ENCODE measurements at regions not wholly inside any gene's neighbourhood (a gene's known extent, or its start where the extent isn't known, plus 50 kb on each side); places are given as distances from the start of the nearest gene placed in this dataset.
"Not testable (repeated sequence)": the region's sequence is repeated elsewhere in the genome, so short reads cannot be mapped to it uniquely, and the experiment has no call there.

- H3K27me3 Mint-ChIP-seq, result peaks cover 2% of the 10 kb centered on the region
- H3K27ac Mint-ChIP-seq, result no peak overlapping the region
- no peak overlapping the region for H3K4me3 Mint-ChIP-seq
- H3K36me3 Mint-ChIP-seq, result no peaks in the 10 kb centered on the region
- H3K4me1 Mint-ChIP-seq, result no peaks in the 10 kb centered on the region
- H3K9me3 Mint-ChIP-seq, result no peaks in the 10 kb centered on the region
Observed at GRCh38 chr15:95131131-95131556, 899.8 kb downstream of the MCTP2 start.

DNA sequence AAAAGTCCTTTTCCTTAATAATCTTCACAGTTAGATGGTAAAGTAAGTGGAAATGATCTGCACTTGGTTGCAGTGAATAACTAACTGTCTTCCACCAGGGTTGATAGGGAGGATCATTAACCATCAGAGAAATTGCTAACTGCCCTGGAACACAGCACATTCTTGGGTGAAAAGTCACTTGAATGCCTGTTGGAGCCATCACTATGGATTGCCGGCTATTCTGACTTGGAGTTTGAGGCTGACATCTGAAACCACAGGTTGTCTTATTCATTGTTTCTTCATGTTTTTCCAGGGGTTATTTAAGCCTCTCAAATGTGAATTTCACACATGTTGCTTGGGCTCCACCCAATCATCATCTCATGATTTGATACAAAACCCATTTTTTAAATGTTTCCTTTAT lies 901.4 kb downstream of the MCTP2 start:
- no peaks in the 10 kb centered on the region for H3K4me1 Mint-ChIP-seq
- H3K27me3 Mint-ChIP-seq, result peaks cover 2% of the 10 kb centered on the region

DNA sequence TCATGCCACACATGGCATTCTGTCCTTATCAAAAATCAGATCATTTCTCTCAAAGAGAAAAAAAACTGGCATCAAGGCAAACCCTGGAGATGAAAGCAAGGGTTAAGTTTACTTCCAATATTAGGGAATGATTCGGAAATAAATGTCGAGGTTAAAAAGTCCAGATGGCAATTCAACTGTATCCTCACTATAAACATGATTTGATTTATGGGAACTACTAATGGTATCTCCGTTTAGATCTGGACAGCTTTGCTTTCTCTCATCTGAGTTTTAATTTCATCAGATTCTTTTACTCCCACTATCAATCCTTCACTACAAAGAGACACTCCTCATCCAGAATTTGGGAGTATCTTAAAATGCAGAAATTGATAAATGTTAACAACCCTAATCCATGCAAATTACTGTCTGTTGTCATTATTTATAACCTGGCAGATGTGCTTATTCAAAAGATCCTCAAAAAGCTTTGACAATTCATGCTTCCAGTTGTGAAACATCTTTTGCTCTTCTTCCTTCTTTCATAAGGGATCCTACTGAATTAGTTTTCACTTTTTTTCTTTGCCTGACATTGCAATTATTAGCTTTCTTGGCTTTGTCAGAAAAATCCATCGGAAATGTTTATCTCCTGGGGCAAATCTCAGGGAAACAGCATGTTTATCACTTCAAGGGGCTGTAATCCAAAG lies 903.2 kb downstream of the MCTP2 start:
- no peaks in the 10 kb centered on the region for H3K9me3 Mint-ChIP-seq
- peaks cover 2% of the 10 kb centered on the region for H3K27me3 Mint-ChIP-seq
- H3K4me1 Mint-ChIP-seq, result no peaks in the 10 kb centered on the region
- H3K4me3 Mint-ChIP-seq, result no peak overlapping the region
- no peaks in the 10 kb centered on the region for H3K36me3 Mint-ChIP-seq
- no peak overlapping the region for H3K27ac Mint-ChIP-seq

More for the DNA sequence above, 901.4 kb downstream of the MCTP2 start:
- H3K4me3 Mint-ChIP-seq, result no peak overlapping the region
- no peak overlapping the region for H3K27ac Mint-ChIP-seq
- no peaks in the 10 kb centered on the region for H3K36me3 Mint-ChIP-seq
- H3K9me3 Mint-ChIP-seq, result no peaks in the 10 kb centered on the region

GRCh38 chr15:95138604-95139270 lies 907.4 kb downstream of the MCTP2 start:
- Mint-ChIP-seq H3K27ac (no peak overlapping the region), H3K9me3 (no peaks in the 10 kb centered on the region), H3K4me3 (no peak overlapping the region), H3K4me1 (no peaks in the 10 kb centered on the region), H3K27me3 (peaks cover 2% of the 10 kb centered on the region), H3K36me3 (no peaks in the 10 kb centered on the region)

DNA sequence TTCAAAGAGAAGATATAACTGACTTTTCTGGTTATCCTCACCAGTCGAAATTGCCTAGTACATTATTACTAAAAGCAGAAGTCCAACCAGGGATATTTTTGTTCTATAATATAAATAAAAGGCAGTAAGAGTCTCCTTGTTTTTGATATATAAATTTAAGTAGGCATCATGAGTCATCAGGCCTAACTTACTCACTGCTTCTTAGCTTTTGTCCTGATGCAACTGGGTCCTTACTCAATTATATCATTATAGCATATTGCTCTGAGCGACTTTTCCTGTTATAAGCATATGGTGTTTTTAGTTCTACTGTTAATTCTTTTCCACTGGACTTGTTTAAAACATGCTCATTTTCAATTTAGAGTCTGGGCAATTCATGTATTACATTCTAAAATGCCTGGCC lies 910.1 kb downstream of the MCTP2 start:
- Mint-ChIP-seq H3K36me3 (no peaks in the 10 kb centered on the region), H3K4me3 (no peak overlapping the region), H3K27me3 (peaks cover 4% of the 10 kb centered on the region), H3K4me1 (no peaks in the 10 kb centered on the region), H3K9me3 (no peaks in the 10 kb centered on the region), H3K27ac (no peak overlapping the region)

DNA sequence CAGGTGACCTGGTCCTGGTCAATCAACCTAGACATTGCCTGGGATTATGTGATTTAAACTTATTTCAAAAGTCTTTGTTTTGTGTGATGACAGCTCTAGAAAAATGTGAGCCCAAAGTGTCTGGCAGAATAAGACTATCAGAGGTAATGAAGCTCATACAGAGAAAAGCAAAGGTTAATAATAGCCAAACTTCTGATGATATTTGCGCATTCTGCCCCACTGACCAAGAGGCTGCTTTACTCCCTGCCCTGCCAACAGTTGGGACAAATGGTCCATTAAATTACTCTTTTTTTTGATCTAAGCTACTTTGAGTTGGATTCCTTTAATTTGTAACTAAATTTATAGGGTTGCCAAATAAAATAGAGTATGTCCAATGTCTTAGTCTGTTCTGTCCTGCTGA lies 911.2 kb downstream of the MCTP2 start:
- Mint-ChIP-seq H3K4me1 (no peaks in the 10 kb centered on the region), H3K36me3 (no peaks in the 10 kb centered on the region), H3K27me3 (peaks cover 4% of the 10 kb centered on the region), H3K9me3 (no peaks in the 10 kb centered on the region), H3K27ac (no peak overlapping the region), H3K4me3 (no peak overlapping the region)

- Mint-ChIP-seq H3K4me3 (no peak overlapping the region), H3K9me3 (no peaks in the 10 kb centered on the region), H3K4me1 (no peaks in the 10 kb centered on the region), H3K27ac (no peak overlapping the region), H3K27me3 (peaks cover 4% of the 10 kb centered on the region), H3K36me3 (no peaks in the 10 kb centered on the region)
Observed at GRCh38 chr15:95146481-95146880, 915.1 kb downstream of the MCTP2 start.

DNA sequence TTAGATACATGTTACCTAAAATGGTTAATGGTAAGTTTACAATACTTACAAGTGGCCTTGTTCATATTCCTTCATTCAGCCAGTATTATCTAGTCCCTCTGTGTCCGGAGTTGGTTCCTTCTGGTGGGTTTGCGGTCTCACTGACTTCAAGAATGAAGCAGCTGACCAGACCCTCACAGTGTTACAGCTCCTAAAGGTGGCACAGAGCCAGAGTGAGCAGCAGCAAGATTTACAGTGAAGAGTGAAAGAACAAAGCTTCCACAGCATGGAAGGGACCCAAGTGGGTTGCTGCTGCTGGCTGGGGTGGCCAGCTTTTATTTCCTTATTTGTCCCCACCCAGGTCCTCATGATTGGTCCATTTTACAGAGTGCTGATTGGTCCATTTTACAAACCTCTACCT lies 916.8 kb downstream of the MCTP2 start:
- no peaks in the 10 kb centered on the region for H3K9me3 Mint-ChIP-seq
- no peaks in the 10 kb centered on the region for H3K36me3 Mint-ChIP-seq
- no peak overlapping the region for H3K4me3 Mint-ChIP-seq
- no peaks in the 10 kb centered on the region for H3K4me1 Mint-ChIP-seq
- no peak overlapping the region for H3K27ac Mint-ChIP-seq
- peaks cover 2% of the 10 kb centered on the region for H3K27me3 Mint-ChIP-seq

DNA sequence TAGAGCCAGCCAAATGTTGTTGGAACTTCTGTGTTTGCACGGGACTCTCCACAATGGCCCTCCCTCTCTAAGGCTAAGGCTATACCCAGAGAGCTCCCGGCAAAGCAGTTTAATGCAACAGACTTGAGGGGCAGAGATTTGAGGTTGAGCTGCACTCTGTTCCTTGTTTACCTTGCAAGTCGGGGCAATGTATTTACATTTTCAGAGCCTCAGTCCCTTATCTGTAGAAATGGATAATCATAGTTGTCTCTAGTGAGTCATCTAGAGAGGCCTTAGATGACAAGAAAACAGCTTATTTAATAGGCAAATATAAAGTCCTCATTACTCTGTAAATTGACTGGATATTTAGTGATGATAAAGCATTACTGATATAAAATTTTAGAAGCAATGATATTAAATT lies 917.7 kb downstream of the MCTP2 start:
- H3K36me3 Mint-ChIP-seq, result no peaks in the 10 kb centered on the region
- H3K27me3 Mint-ChIP-seq, result peaks cover 2% of the 10 kb centered on the region
- H3K4me3 Mint-ChIP-seq, result no peak overlapping the region
- no peaks in the 10 kb centered on the region for H3K4me1 Mint-ChIP-seq
- H3K9me3 Mint-ChIP-seq, result no peaks in the 10 kb centered on the region
- no peak overlapping the region for H3K27ac Mint-ChIP-seq

- Mint-ChIP-seq H3K36me3 (no peaks in the 10 kb centered on the region), H3K9me3 (no peaks in the 10 kb centered on the region), H3K27me3 (peaks cover 2% of the 10 kb centered on the region), H3K4me3 (no peak overlapping the region), H3K4me1 (no peaks in the 10 kb centered on the region), H3K27ac (no peak overlapping the region)
Observed at GRCh38 chr15:95149771-95150170, 918.4 kb downstream of the MCTP2 start.

DNA sequence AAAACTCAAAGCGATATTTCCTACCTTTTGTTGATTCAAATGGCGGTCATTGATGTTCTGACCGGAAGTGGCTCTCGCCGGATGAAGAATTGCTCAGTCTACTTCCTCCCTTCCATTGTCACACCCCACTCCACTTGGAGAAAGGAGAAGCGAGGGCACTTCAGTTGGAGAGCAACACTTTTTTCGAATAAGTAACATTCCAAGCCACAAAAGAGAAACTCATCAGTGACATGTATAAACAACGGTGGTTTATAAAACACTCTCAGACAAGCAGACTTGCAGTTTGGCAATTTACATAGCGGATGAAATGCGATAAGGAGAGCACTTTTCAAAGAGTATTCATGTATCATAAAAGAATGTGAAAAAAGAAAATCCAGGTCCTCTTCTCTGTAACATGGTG lies 919.1 kb downstream of the MCTP2 start:
- H3K36me3 Mint-ChIP-seq, result no peaks in the 10 kb centered on the region

DNA sequence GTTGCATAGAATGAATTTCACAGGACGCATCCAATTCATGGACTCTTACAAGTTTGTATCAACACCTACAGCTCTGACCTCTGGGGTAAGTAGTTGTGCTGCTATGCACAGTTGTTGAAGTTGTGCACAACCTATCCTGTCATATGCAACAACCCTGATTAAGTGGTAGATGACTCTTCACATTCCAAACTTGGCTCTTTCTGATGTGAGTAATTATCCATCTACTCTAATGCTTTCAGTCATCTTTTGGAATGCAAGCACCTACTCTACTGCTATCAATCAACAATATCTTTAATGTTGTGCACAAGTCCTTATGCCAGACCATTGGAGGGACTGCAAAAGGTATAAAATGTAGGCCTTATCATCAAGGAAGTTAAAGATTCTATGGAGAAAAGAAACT lies 921.4 kb downstream of the MCTP2 start:
- Mint-ChIP-seq H3K4me1 (no peaks in the 10 kb centered on the region), H3K9me3 (no peaks in the 10 kb centered on the region), H3K36me3 (no peaks in the 10 kb centered on the region), H3K27me3 (no peaks in the 10 kb centered on the region), H3K4me3 (no peak overlapping the region), H3K27ac (no peak overlapping the region)

More for the DNA sequence above, 919.1 kb downstream of the MCTP2 start:
- H3K9me3 Mint-ChIP-seq, result no peaks in the 10 kb centered on the region
- H3K27ac Mint-ChIP-seq, result no peak overlapping the region
- no peaks in the 10 kb centered on the region for H3K4me1 Mint-ChIP-seq
- H3K4me3 Mint-ChIP-seq, result no peak overlapping the region
- peaks cover 2% of the 10 kb centered on the region for H3K27me3 Mint-ChIP-seq

DNA sequence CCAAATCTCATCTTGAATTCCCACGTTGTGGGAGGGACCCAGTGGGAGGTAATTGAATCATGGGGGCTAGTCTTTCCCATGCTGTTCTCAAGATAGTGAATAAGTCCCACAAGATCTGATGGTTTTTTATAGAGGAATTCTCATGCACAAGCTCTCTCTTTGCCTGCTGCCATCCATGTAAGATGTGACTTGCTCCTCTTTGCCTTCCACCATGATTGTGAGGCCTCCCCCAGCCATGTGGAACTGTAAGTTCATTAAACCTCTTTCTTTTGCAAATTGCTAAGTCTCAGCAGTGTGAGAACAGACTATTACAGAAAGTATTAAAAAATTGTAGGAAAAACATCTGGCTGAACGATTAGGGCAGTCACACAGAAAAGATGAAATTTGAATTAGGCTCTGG lies 921.8 kb downstream of the MCTP2 start:
- not testable (repeated sequence) for H3K36me3 Mint-ChIP-seq, H3K27me3 Mint-ChIP-seq, H3K27ac Mint-ChIP-seq, H3K4me3 Mint-ChIP-seq, H3K9me3 Mint-ChIP-seq, H3K4me1 Mint-ChIP-seq

DNA sequence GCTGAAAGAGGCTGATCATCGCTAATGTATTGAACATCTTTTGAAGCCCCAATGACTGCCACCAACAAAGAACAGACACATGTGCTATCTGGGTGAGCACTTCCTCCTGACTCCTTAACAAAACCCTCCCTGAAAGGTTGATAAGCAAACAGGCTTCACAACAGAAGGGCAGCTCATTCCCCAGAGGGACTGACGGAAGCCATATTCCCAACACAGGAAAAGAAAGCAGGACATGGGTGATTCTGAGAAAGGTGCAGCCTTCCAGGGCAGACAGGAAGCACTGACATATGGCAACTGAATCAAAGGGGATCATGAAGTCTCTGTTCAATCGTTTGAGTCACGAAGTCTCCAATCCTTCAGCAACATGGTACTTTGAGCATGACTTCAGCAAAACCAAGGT lies 929.0 kb downstream of the MCTP2 start:
- H3K27me3 Mint-ChIP-seq, result peaks cover 3% of the 10 kb centered on the region
- H3K4me1 Mint-ChIP-seq, result no peaks in the 10 kb centered on the region
- H3K27ac Mint-ChIP-seq, result no peak overlapping the region
- H3K9me3 Mint-ChIP-seq, result no peaks in the 10 kb centered on the region
- H3K4me3 Mint-ChIP-seq, result no peak overlapping the region
- H3K36me3 Mint-ChIP-seq, result no peaks in the 10 kb centered on the region

DNA sequence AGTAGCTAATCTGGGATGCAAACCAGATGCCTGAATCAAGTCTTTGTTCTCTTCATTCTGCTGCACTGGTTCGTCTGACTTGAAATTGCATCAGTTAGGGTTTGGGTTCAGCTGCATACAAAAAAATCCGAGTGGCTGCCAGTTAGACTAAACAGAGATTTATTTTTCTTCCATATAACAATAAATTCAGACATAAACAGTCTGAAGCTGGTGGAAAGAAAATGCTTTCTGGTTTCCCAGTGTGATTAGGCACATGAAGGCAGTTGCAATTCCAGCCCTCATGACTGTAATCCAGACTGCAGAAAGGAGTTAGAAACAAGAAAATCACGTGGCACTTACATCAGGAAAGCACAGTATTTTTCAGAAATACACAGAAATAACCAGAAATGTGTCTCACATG lies 930.7 kb downstream of the MCTP2 start:
- Mint-ChIP-seq H3K27ac (no peak overlapping the region), H3K9me3 (no peaks in the 10 kb centered on the region), H3K27me3 (peaks cover 3% of the 10 kb centered on the region), H3K4me1 (no peaks in the 10 kb centered on the region), H3K4me3 (no peak overlapping the region), H3K36me3 (no peaks in the 10 kb centered on the region)

DNA sequence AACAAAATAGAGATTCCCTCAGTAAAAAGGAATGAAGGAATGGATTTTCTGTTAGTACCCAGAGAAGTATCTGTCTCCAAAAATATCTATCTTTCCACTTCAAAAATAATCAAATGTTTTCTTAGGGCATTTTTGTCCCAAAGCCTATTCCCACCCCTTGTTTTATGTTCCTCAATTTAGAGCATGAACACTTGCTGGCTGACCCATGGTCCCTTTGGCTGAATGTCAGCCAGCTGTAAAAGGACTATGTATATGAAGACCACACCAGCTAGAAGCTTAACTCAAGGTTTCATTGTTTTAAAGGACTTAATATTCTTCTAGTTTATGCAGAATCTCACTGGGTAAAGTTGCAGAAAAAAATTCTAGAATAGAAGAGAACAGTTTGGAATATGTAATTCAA lies 931.2 kb downstream of the MCTP2 start:
- Mint-ChIP-seq H3K36me3 (no peaks in the 10 kb centered on the region), H3K4me1 (no peaks in the 10 kb centered on the region), H3K4me3 (no peak overlapping the region), H3K27me3 (peaks cover 3% of the 10 kb centered on the region), H3K9me3 (no peaks in the 10 kb centered on the region), H3K27ac (no peak overlapping the region)
